ENCODE measurements at regions not wholly inside any gene's neighbourhood (a gene's known extent, or its start where the extent isn't known, plus 50 kb on each side); places are given as distances from the start of the nearest gene placed in this dataset.

- no peak overlapping the region for H3K27ac ChIP-seq (ENCODE audit: low read length)
- POLR2A ChIA-PET (ENCODE audit: unreplicated experiment): no interaction called here
- no peak for TF ChIP-seq CTCF (conservative IDR thresholded peaks at IDR 0.05; ENCODE audit: low read depth, low read length)
- no peak for TF ChIP-seq EZH2 (IDR thresholded peaks at IDR 0.05; ENCODE audit: low read length, unreplicated experiment)
- ATAC-seq (no peak), DNase-seq (no peak)
- H3K4me2 ChIP-seq (ENCODE audit: low read length): no peak overlapping the region
- H3K79me2 ChIP-seq (ENCODE audit: low read length): no peaks in the 10 kb centered on the region
- no peaks in the 10 kb centered on the region for H3K36me3 ChIP-seq (ENCODE audit: low read depth, low read length)
- no peaks in the 10 kb centered on the region for H3K27me3 ChIP-seq (ENCODE audit: low read length)
- BruUV-seq (replicated peaks): no TSS peak
- H3K4me3 ChIP-seq (ENCODE audit: low read length): no peak overlapping the region
- no peaks in the 10 kb centered on the region for H3F3A ChIP-seq (ENCODE audit: low read length, unreplicated experiment)
- no peaks in the 10 kb centered on the region for H4K20me1 ChIP-seq (ENCODE audit: low read length)
- intact Hi-C loops (cut with micrococcal nuclease): no loop called here
- H3K9me3 ChIP-seq (ENCODE audit: low read length): 0 out of 2 replicates have a peak, but pooled peaks cover 11% of the 10 kb centered on the region
- CTCF ChIA-PET: no interaction called here
- no peaks in the 10 kb centered on the region for H3K9me2 ChIP-seq (replicated peaks; ENCODE audit: low read length)
- H3K4me1 ChIP-seq (ENCODE audit: insufficient read depth, low read length): no peaks in the 10 kb centered on the region
- no peak overlapping the region for H3K9ac ChIP-seq (ENCODE audit: low read length)
- H2AFZ ChIP-seq (ENCODE audit: low read length): no peak overlapping the region
Observed at GRCh38 chr20:60835876-60836275, 416.2 kb upstream of the CDH4 start.

DNA sequence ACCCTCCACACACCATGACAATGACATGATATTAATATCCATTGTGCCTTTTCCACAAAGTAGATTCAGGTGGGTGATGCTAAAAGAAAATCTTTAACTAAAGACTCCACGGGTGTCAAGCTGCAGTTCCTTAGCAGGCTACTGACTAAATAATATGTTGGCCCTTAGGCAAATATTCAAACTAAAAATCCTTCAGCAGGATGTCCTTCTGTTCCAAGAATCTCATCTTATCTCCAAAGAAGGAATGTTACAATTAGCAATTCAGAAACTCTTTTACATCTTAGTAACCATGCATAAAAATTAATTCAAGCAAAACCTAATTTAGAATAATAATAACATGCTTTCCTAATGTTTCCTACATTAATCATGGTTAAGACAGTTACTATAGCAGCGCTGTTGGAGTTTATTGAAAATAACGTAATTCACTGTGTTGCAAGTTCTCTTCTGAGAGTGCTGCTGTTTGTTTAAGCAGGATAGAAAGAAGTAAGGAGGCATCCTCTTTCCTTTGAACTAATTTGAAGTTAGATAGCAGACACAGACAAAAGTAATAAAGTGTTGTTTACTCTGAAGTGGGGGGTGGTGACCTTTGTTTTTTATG lies 414.8 kb upstream of the CDH4 start:
- no peaks in the 10 kb centered on the region for H3F3A ChIP-seq (ENCODE audit: low read length, unreplicated experiment)
- no peaks in the 10 kb centered on the region for H3K9me2 ChIP-seq (replicated peaks; ENCODE audit: low read length)
- POLR2A ChIA-PET (ENCODE audit: unreplicated experiment): no interaction called here
- DNase-seq: no peak
- H3K9me3 ChIP-seq (ENCODE audit: low read length): 0 out of 2 replicates have a peak, but pooled peaks cover 16% of the 10 kb centered on the region
- ATAC-seq: no peak
- TF ChIP-seq EZH2phosphoT487 (IDR thresholded peaks at IDR 0.05; ENCODE audit: borderline replicate concordance, low read length) (no peak), CTCF (conservative IDR thresholded peaks at IDR 0.05; ENCODE audit: low read depth, low read length) (no peak), EZH2 (IDR thresholded peaks at IDR 0.05; ENCODE audit: low read length, unreplicated experiment) (no peak)
- H3K4me1 ChIP-seq (ENCODE audit: insufficient read depth, low read length): no peaks in the 10 kb centered on the region
- no peak overlapping the region for H3K4me2 ChIP-seq (ENCODE audit: low read length)
- H3K27me3 ChIP-seq (ENCODE audit: low read length): no peaks in the 10 kb centered on the region
- no peak overlapping the region for H3K27ac ChIP-seq (ENCODE audit: low read length)
- no peaks in the 10 kb centered on the region for H3K36me3 ChIP-seq (ENCODE audit: low read depth, low read length)
- no peak overlapping the region for H3K4me3 ChIP-seq (ENCODE audit: low read length)
- no peak overlapping the region for H2AFZ ChIP-seq (ENCODE audit: low read length)
- H3K9ac ChIP-seq (ENCODE audit: low read length): no peak overlapping the region
- intact Hi-C loops (cut with micrococcal nuclease): no loop called here
- no peaks in the 10 kb centered on the region for H3K79me2 ChIP-seq (ENCODE audit: low read length)
- no TSS peak for BruUV-seq (replicated peaks)
- H4K20me1 ChIP-seq (ENCODE audit: low read length): no peaks in the 10 kb centered on the region
- CTCF ChIA-PET: no interaction called here

DNA sequence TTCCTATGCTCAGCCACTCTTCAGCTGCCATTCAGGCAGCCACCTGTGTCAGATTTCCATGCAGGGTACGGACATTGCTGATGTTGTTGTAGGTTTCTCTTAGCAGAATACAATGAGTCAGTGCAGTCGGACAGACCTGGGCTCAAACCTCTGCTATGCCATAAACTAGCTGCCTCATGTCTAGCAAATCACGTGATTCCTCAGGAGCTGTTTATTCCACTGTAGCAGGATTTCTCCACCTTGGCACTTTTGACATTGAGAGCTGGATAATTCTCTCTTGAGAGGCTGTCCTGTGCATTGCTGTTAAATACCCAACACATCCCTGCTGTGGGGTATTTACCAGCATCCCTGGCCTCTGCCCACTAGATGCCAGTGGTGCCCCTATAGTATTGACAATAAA lies 413.8 kb upstream of the CDH4 start:
- Histone ChIP-seq H3K36me3 (ENCODE audit: low read depth, low read length) (no peaks in the 10 kb centered on the region), H4K20me1 (ENCODE audit: low read length) (no peaks in the 10 kb centered on the region), H3K4me1 (ENCODE audit: insufficient read depth, low read length) (no peaks in the 10 kb centered on the region), H3K27me3 (ENCODE audit: low read length) (no peaks in the 10 kb centered on the region), H3K4me3 (ENCODE audit: low read length) (no peak overlapping the region), H3K9me2 (replicated peaks; ENCODE audit: low read length) (no peaks in the 10 kb centered on the region), H3K4me2 (ENCODE audit: low read length) (no peak overlapping the region), H3K79me2 (ENCODE audit: low read length) (no peaks in the 10 kb centered on the region), H3K9me3 (ENCODE audit: low read length) (0 out of 2 replicates have a peak, but pooled peaks cover 14% of the 10 kb centered on the region), H3K9ac (ENCODE audit: low read length) (no peak overlapping the region), H3K27ac (ENCODE audit: low read length) (no peak overlapping the region), H3F3A (ENCODE audit: low read length, unreplicated experiment) (no peaks in the 10 kb centered on the region), H2AFZ (ENCODE audit: low read length) (no peak overlapping the region)
- ChIA-PET POLR2A (ENCODE audit: unreplicated experiment) (no interaction called here), CTCF (no interaction called here)
- ATAC-seq (no peak), DNase-seq (no peak)
- intact Hi-C loops (cut with micrococcal nuclease): no loop called here
- TF ChIP-seq CTCF (conservative IDR thresholded peaks at IDR 0.05; ENCODE audit: low read depth, low read length) (no peak), EZH2 (IDR thresholded peaks at IDR 0.05; ENCODE audit: low read length, unreplicated experiment) (no peak), EZH2phosphoT487 (IDR thresholded peaks at IDR 0.05; ENCODE audit: borderline replicate concordance, low read length) (no peak)
- no TSS peak for BruUV-seq (replicated peaks)
